Lower lobe of right lung (tissue), 2 donors: ENCODE measurements at regions not wholly inside any gene's neighbourhood (a gene's known extent, or its start where the extent isn't known, plus 50 kb on each side); places are given as distances from the start of the nearest gene placed in this dataset.

Experiments used
- ATAC-seq, 2 donors: fragments of 200-7000 bp; cut with Tn5 transposase; one replicate each; pipeline ENCODE4 v1.9.1; 2020 to 2022; ENCODE audit warnings: mild to moderate bottlenecking in 2 of 2, moderate library complexity in 2 of 2
- DNase-seq: peaks from one replicate; pipeline ENCODE4 v3.0.0-alpha.2; 2020
- H3K27ac ChIP-seq: fragments of 200-600 bp; one replicate; pipeline ENCODE4 v1.8.0; 2022
- H3K27me3 ChIP-seq: fragments of 200-600 bp; one replicate; pipeline ENCODE4 v1.8.0; 2022; ENCODE audit warnings: low read depth
- H3K36me3 ChIP-seq: fragments of 200-600 bp; one replicate; pipeline ENCODE4 v1.8.0; 2022; ENCODE audit warnings: mild to moderate bottlenecking
- H3K4me1 ChIP-seq: fragments of 200-600 bp; one replicate; pipeline ENCODE4 v1.8.0; 2022
- H3K4me3 ChIP-seq: fragments of 200-600 bp; one replicate; pipeline ENCODE4 v1.8.0; 2022; ENCODE audit warnings: mild to moderate bottlenecking
- H3K9me3 ChIP-seq: fragments of 200-600 bp; one replicate; pipeline ENCODE4 v1.8.0; 2022
- intact Hi-C: fragments of 100-400 bp; cut with DNase I; formaldehyde crosslinking; loops from one replicate; pipeline ENCODE4 v1.11.0; 2022
- TF ChIP-seq, protein P1 (sequence below): fragments of 200-600 bp; IDR thresholded peaks from one replicate; pipeline ENCODE4 v1.8.0; 2022; ENCODE audit warnings: antibody characterized with exemption, mild to moderate bottlenecking
- donor health status: DM: no; HTN: yes; CAD: no; lungs with severe emphysema.

DNA sequence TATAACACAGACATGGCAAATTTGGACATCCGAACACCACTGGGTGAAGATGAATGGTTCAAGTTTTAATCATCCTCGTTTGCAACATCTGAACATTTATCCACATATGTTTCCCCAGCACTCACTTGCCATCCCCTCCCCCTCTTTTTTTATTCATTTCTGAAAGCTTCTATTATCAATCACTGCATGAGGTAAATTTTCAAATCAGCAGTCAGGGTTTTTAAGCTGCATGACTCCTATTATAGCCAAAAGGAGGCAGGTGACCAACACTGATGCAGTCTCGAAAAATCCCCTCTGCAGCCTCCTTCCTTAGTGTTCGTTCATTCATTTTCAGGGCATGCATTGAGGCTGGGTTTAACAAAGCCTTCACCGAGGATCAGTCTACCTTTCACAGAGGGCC is 530.8 kb upstream of the JARID2 start:
- DNase-seq (no peak), ATAC-seq (no peak)
- intact Hi-C loops, result no loop called here
- Histone ChIP-seq H3K27ac (no peak overlapping the region), H3K36me3 (no peaks in the 10 kb centered on the region), H3K27me3 (no peaks in the 10 kb centered on the region), H3K4me3 (no peak overlapping the region), H3K4me1 (peaks cover 17% of the 10 kb centered on the region), H3K9me3 (no peaks in the 10 kb centered on the region)
- TF ChIP-seq, protein P1, sequence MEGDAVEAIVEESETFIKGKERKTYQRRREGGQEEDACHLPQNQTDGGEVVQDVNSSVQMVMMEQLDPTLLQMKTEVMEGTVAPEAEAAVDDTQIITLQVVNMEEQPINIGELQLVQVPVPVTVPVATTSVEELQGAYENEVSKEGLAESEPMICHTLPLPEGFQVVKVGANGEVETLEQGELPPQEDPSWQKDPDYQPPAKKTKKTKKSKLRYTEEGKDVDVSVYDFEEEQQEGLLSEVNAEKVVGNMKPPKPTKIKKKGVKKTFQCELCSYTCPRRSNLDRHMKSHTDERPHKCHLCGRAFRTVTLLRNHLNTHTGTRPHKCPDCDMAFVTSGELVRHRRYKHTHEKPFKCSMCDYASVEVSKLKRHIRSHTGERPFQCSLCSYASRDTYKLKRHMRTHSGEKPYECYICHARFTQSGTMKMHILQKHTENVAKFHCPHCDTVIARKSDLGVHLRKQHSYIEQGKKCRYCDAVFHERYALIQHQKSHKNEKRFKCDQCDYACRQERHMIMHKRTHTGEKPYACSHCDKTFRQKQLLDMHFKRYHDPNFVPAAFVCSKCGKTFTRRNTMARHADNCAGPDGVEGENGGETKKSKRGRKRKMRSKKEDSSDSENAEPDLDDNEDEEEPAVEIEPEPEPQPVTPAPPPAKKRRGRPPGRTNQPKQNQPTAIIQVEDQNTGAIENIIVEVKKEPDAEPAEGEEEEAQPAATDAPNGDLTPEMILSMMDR, result no peak

DNA sequence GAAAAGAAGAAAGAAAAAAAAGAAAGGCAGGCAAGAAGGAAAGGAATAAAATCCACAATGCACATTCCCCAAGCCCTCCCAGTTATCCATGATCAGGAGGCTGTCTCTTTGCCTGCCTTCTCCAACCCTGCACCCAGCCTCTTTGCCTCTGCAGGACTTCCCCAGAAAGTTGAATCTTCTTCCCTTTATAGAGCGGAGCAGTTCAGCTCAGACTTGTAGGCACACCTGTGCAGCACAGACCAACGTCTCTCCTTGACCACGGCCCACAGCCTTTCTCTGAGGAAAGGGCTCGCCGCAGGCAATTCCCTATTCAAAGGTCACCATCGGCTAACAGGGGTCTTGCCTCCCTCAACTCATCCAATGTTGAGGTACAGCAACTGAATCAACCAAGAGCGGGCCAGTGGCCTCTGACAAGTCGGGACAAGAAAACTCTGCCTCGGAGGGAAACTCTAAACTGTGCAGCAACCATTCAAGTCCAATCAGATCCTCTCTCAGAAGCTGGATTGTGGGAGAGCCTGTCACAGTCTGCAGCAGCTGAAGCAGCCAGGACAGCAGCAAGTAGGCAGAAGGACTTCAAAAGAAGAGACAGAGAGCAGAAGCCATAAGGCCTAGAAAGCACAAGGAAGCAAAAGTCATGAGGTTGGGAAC is 529.2 kb upstream of the JARID2 start:
- Histone ChIP-seq H3K4me1 (peaks cover 32% of the 10 kb centered on the region), H3K36me3 (no peaks in the 10 kb centered on the region), H3K9me3 (no peaks in the 10 kb centered on the region), H3K27me3 (no peaks in the 10 kb centered on the region), H3K27ac (no peak overlapping the region), H3K4me3 (no peak overlapping the region)
- DNase-seq (no peak), ATAC-seq (no peak)
- TF ChIP-seq, protein P1, result no peak
- intact Hi-C loops, result no loop called here

DNA sequence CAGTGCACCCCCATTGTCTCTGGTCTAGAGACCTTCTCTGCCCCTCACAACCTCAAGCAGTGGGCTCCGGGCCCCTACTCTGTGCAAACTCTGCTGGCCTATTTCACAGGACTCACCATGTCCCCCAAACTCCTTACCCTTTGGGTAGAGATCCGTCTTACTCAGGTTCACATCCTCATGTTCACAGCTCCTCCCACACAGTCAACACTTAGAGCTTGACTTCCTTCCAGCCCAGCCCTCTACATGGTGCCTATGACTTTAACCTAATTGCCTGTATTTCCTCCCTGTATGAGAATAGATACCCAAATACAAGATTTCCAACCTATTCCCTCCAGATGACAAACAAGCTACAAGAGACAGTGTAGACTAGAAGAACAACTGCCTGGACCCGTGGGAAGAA is 528.6 kb upstream of the JARID2 start:
- ATAC-seq (peak; percentile 37 to 68), DNase-seq (no peak)
- no peak overlapping the region for H3K4me3 ChIP-seq
- H3K36me3 ChIP-seq, result no peaks in the 10 kb centered on the region
- H3K4me1 ChIP-seq, result peaks cover 33% of the 10 kb centered on the region
- H3K9me3 ChIP-seq, result no peaks in the 10 kb centered on the region
- no peaks in the 10 kb centered on the region for H3K27me3 ChIP-seq
- intact Hi-C loops, result no loop called here
- TF ChIP-seq, protein P1, result no peak
- no peak overlapping the region for H3K27ac ChIP-seq

DNA sequence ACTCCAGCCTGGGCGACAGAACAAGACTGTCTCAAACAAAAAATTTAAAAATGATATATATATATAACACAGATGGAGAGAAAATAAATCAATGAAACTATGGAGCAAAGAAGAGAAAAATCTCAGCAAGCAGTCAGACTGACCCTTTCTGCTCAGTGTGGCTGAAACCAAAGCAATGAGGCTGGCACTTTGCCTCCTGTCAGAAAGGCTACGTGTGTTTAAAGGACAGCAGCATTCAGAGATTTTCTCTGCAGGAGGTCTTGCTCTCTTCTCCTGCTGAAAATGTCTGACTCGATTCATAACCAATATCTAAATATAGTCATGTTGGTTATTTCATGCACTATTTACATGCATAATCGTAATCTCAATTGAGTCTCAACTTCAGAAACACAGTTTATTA is 527.0 kb upstream of the JARID2 start:
- no peaks in the 10 kb centered on the region for H3K9me3 ChIP-seq
- TF ChIP-seq, protein P1, result no peak
- H3K36me3 ChIP-seq, result no peaks in the 10 kb centered on the region
- no peak overlapping the region for H3K4me3 ChIP-seq
- H3K27ac ChIP-seq, result no peak overlapping the region
- intact Hi-C loops, result no loop called here
- no peak for DNase-seq
- no peaks in the 10 kb centered on the region for H3K27me3 ChIP-seq
- ATAC-seq, result no peak
- H3K4me1 ChIP-seq, result peaks cover 33% of the 10 kb centered on the region

DNA sequence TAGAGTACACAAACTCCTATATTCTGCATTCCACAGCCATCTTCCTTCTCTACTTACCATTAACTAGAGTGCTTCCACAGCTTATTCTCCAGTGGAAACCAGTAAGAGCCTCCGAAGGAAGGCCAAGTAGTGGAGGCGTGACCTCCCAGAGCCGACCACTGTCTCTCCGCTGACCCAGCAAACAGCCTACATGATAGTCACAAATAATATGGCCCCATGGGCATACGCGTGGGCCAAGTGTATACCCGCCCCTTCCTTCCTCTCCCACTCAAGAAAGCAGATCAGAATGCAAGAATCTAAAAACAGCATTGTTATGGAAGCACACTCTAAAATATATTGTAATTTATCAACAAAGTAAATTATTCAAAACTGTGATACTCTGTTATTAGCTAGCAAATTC is 526.6 kb upstream of the JARID2 start:
- H3K4me3 ChIP-seq, result no peak overlapping the region
- H3K36me3 ChIP-seq, result no peaks in the 10 kb centered on the region
- H3K27ac ChIP-seq, result no peak overlapping the region
- TF ChIP-seq, protein P1, result no peak
- no peak for ATAC-seq
- no peaks in the 10 kb centered on the region for H3K27me3 ChIP-seq
- no peaks in the 10 kb centered on the region for H3K9me3 ChIP-seq
- H3K4me1 ChIP-seq, result peaks cover 33% of the 10 kb centered on the region
- intact Hi-C loops, result no loop called here
- no peak for DNase-seq
